ENCODE measurements at regions not wholly inside any gene's neighbourhood (a gene's known extent, or its start where the extent isn't known, plus 50 kb on each side); places are given as distances from the start of the nearest gene placed in this dataset.

DNA sequence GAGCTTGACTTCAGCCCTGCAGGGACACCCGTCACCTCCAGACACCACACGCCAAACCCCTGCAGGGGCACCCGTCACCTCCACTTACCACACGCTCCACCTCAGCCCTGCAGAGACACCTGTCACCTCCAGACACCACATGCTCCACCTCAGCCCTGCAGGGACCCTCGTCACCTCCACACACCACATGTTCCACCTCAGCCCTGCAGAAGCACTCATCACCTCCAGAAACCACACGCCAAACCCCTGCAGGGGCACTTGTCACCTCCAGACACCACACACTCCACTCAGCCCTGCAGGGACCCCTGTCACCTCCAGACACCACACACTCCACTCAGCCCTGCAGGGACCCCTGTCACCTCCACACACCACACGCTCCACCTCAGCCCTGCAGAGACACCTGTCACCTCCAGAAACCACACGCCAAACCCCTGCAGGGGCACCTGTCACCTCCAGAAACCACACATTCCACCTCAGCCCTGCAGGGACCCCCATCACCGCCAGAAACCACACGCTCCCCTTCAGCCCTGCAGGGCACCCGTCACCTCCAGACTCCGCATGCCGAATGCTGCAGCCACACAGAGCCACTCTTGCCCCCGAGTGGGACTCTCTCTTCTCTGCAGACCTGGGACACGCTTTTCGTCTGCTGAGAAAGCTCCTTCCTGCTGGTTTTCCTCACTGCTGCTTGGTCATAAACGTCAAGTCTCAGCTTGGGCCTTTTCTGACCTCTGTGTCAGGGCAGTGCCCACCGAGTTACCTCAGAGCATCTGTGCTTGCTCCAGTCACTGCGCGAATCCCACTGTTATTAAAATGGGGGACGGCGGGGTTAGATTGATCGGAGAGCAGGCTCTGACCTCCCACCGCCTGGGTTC lies 77.5 kb upstream of the SALL3 start:
- intact Hi-C loops (cut with DNase I; ENCODE audit: low total_unique reads) = no loop called here
- Histone ChIP-seq H3K36me3 (ENCODE audit: low read depth, missing control alignments) (no peaks in the 10 kb centered on the region), H3K4me1 (no peaks in the 10 kb centered on the region), H3K27me3 (no peaks in the 10 kb centered on the region), H3K4me3 (no peak overlapping the region), H3K27ac (no peak overlapping the region), H3K9me3 (no peaks in the 10 kb centered on the region)
- 78 to 80% methylated on average over 24 of the region's 24 CpGs for WGBS, 2 donors
- TF ChIP-seq, protein P1, sequence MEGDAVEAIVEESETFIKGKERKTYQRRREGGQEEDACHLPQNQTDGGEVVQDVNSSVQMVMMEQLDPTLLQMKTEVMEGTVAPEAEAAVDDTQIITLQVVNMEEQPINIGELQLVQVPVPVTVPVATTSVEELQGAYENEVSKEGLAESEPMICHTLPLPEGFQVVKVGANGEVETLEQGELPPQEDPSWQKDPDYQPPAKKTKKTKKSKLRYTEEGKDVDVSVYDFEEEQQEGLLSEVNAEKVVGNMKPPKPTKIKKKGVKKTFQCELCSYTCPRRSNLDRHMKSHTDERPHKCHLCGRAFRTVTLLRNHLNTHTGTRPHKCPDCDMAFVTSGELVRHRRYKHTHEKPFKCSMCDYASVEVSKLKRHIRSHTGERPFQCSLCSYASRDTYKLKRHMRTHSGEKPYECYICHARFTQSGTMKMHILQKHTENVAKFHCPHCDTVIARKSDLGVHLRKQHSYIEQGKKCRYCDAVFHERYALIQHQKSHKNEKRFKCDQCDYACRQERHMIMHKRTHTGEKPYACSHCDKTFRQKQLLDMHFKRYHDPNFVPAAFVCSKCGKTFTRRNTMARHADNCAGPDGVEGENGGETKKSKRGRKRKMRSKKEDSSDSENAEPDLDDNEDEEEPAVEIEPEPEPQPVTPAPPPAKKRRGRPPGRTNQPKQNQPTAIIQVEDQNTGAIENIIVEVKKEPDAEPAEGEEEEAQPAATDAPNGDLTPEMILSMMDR (IDR thresholded peaks at IDR 0.05) = no peak
- no peak for TF ChIP-seq POLR2A (IDR thresholded peaks at IDR 0.05)
- DNase-seq = no peak

DNA sequence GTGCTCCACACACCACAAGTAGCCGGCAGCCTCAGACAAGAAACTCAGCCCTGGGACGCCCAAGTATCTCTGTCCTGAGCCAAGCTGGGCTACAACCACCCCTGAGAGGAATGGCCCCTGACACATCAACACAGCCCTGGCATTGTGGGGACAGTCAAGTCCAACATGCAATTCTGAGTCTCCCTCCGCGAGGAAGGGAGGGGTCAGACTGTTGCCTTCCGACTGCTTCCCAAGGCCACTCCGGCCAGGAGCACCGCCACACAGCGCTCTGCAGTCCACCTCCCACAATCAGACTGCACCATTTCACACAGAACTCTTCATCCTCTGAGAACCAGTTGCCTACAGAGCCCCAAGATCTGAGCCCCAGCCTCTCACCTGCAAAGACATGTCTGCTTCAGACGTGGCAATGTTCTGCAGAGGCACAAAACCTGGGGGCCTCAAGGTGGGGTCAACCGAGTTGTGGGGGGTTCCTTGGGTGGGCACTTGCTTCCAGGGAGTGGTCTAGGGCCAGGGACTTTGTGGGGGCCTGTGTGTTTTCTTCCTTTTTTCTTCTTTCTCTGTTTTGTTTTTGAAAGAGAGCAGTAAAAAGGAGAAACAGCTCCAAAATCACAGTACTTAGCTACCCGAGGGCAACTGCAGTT lies 76.7 kb upstream of the SALL3 start:
- Histone ChIP-seq H3K27ac (no peak overlapping the region), H3K4me1 (no peaks in the 10 kb centered on the region), H3K9me3 (no peaks in the 10 kb centered on the region), H3K27me3 (no peaks in the 10 kb centered on the region), H3K36me3 (ENCODE audit: low read depth, missing control alignments) (no peaks in the 10 kb centered on the region), H3K4me3 (no peak overlapping the region)
- no peak for DNase-seq
- intact Hi-C loops (cut with DNase I; ENCODE audit: low total_unique reads) = no loop called here
- 56 to 75% methylated on average over 9 to 11 of the region's 11 CpGs for WGBS, 2 donors
- TF ChIP-seq POLR2A (IDR thresholded peaks at IDR 0.05) = no peak
- TF ChIP-seq, protein P1 (IDR thresholded peaks at IDR 0.05) = no peak

DNA sequence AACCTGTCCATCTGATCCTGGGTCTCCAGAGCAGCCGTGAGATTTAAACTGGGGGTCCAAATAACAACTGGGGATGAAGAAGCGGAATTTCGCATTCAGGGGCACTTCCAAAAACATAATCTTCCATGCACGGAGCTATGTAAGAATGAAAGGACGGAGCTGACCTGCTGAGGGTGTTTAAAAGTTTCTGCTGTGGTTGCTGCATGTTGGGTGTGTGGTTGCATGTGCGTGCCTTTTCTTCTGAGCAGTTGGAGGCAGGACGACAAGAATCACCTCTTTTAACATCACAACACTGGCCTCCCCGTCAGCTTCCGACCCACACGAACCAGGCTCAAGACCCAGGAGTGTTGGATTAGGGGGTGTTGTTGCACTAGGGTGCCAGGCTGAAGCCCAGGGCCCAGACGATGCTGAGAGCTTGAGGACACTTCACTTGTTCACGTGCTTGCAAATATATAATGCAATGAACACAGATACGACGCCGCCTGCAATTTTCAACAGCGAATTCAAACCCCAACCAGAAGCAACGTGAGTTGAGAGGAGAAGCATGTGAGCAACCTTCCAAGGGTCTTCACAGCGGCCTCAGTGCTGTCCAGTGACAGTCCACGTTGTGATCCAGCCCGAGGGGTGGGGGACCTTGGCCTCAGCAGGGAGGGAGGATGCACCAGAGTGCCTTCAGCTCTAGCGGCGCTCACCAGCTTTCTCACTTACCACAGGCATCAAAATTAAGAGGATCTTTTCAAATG lies 76.0 kb upstream of the SALL3 start:
- Histone ChIP-seq H3K27me3 (no peaks in the 10 kb centered on the region), H3K4me1 (no peaks in the 10 kb centered on the region), H3K9me3 (no peaks in the 10 kb centered on the region), H3K36me3 (ENCODE audit: low read depth, missing control alignments) (no peaks in the 10 kb centered on the region), H3K27ac (no peak overlapping the region), H3K4me3 (no peak overlapping the region)
- 73 to 79% methylated on average over 22 of the region's 22 CpGs for WGBS, 2 donors
- intact Hi-C loops (cut with DNase I; ENCODE audit: low total_unique reads) = no loop called here
- TF ChIP-seq POLR2A (IDR thresholded peaks at IDR 0.05) = no peak
- TF ChIP-seq, protein P1 (IDR thresholded peaks at IDR 0.05) = no peak
- DNase-seq = no peak

DNA sequence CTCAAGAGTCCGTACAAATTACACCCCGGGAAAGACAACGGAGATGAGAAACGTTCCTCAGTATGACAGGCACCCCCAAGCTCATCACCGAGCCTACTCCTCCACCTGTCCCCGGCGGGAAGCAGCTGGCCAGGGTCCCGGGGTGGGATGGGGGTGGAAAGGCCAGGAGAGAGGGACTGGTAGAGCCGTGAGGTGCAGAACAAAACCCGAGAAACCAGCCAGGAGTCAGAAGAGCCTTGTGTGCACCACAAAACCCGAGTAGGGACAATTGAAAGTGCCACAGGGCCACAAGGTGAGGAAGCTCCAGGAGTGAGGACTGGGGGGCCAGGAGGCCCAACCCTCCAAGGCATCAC lies 75.5 kb upstream of the SALL3 start:
- TF ChIP-seq, protein P1 (IDR thresholded peaks at IDR 0.05) = no peak
- no peak for DNase-seq
- Histone ChIP-seq H3K4me3 (no peak overlapping the region), H3K4me1 (no peaks in the 10 kb centered on the region), H3K27ac (no peak overlapping the region), H3K27me3 (no peaks in the 10 kb centered on the region), H3K9me3 (no peaks in the 10 kb centered on the region), H3K36me3 (ENCODE audit: low read depth, missing control alignments) (no peaks in the 10 kb centered on the region)
- intact Hi-C loops (cut with DNase I; ENCODE audit: low total_unique reads) = no loop called here
- 78 to 82% methylated on average over 11 of the region's 11 CpGs for WGBS, 2 donors
